OCI-M2 (cell line): ENCODE measurements at regions not wholly inside any gene's neighbourhood (a gene's known extent, or its start where the extent isn't known, plus 50 kb on each side); places are given as distances from the start of the nearest gene placed in this dataset.
"Not testable (repeated sequence)": the region's sequence is repeated elsewhere in the genome, so short reads cannot be mapped to it uniquely, and the experiment has no call there.

Experiments
- DNase-seq: peaks from one replicate; lab custom pipeline; 2025; ENCODE audit not compliant: unreplicated experiment; lab: John Stamatoyannopoulos, UW

DNA sequence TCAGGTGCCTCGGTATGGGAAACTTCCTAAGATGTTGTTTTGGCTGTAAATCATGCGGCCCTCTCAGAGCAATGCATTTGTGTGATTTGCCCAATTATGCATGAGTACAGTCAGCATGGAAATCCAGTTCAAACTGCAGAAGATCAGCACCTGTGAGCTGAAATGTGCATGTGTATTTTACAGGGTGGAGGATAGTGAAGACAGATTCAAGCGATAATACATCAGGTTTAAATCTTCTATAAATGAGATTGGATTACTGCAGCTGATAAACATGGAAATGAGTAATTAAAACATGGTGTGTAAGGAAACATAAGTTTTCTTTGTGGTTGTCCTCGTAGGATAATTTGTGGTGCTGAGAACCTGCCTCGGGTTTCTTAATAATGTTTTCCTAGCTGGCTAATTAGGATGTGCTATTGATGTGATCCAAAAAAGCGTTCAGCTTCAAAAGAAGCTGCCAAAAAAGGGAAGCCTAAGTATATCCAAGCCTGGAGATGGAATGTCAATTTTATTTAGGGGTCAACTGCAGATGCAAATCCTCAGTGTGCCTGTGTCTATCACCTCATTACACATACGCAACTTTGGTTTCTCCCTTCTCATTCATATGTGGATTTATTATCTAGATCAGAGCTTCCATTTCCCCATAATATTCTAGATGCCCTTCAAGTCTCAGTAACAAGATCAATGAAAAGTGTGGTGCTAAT lies 117.1 kb upstream of the CCDC28A start:
- no peak for DNase-seq

DNA sequence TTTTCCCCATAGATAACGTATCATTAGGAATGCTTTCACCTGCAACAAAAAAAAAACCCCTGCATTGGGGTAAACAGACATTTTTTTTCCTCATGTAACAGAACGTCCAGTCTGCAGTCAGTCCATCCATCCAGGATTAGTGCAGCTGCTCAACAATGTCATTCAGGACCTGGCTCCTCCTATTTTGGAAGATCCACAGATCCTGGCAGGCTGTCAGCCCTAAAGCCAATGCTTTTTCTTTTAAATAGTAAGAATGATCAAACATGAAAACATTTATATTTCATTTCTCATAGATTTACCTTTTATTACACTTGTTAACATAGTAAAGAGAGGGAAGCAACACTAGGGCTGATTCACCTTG lies 116.5 kb upstream of the CCDC28A start:
- DNase-seq: no peak

DNA sequence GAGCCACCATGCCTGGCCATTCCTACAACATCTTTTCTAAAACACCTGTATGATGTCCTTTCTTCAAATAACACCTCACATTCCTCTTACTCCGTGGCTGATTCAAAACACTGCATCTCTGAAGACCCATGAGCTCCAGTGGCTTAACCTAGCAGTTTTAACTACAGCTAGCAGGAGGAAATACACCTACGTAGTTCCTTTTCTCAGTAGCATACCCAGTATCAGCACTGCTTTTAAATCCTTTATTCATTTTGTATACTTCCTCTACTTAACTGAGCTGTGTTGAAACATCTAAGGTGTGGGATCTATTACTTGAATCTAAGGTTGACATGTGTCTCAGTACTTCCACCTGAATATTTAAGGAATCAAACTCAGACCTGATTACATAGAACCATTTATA lies 113.6 kb upstream of the CCDC28A start:
- no peak for DNase-seq

DNA sequence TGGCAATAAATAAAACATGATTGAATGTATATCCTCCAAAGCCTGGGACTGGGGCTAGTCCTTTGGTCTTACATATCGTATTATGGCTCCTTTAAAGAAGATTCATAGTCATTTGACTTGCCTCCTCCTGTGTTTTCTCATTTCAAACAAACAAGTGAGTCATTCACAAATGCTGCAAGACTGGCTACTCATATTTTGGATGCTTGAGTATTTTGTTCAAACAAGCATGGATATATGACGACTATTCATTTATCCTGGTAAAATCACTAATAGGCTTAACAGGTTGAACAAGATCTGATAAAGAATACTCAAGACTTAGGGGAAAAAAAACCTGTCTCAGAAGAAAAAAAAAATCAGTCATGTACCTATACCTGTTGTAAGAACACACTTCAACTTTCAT lies 111.1 kb upstream of the CCDC28A start:
- DNase-seq: no peak

DNA sequence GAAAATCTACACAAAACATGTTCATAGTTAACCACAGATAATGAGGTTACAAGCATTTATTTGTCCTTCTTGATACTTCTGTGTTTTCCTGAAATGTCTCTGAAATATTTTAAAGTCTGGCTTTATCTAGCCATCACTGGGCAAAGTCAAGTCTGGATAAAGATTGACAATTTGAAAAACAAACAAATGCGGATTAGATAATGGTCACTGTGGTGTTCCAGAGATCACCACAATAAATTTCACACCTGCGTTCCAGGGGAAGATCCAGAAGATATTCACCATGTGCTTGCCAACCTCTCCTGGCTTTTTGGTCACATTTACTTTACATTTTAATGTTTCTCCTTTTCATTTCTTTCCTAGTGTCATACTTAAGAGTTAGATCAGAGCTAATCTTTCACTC lies 109.7 kb upstream of the CCDC28A start:
- DNase-seq: no peak

DNA sequence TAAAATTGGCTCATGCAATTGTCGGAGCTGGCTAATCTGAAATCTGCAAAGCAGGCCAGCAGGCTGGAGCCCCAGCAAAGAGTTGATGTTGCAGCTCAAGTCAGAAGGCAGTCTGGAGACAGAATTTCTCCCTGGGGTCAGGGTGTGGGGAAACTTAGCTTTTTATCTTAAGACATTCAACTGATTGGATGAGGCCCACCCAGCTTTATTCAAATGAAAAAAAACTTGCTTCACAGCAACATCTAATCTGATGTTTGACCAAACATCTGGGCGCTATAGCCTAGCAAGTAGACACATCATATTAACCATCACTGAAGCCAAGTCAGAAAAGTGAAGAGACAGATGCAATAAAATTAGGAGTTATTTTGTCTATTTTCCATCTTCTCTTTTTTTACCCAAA lies 108.8 kb upstream of the CCDC28A start:
- no peak for DNase-seq

DNA sequence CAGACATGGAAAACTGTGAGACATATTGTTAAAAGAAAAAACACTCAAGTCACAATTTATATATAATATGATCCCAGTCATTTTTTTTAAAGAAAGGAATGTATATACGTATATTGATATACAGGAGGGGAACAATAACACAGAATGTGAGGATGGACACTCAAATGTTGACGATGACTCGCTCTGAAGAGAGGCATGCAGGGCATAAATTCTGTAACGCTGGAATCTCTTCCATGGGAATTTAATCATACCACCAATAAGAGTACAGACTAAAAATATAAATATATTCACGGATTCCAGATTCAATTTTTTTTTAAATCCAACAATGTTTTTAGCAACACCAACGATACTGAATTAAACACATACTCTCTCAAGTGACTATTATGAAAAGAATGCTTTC lies 106.9 kb upstream of the CCDC28A start:
- DNase-seq: no peak

DNA sequence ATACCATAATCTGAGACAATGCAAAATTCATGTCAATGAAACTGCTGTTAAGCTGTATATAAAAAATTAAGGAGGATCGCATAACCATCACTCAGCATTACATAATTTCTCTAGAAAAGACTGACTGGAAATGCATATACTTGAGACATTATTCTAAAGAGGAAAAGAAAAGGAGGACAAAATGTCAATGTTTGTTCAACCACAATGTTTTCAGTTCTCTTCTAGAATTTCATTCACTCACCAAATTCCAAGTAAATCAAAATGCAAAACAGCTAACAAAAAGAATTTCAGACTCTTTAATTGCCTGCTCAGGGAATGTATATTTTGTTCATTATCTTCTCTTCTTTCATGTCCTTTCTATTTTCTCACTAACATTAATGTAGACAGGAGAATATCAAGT lies 106.2 kb upstream of the CCDC28A start:
- DNase-seq: no peak

DNA sequence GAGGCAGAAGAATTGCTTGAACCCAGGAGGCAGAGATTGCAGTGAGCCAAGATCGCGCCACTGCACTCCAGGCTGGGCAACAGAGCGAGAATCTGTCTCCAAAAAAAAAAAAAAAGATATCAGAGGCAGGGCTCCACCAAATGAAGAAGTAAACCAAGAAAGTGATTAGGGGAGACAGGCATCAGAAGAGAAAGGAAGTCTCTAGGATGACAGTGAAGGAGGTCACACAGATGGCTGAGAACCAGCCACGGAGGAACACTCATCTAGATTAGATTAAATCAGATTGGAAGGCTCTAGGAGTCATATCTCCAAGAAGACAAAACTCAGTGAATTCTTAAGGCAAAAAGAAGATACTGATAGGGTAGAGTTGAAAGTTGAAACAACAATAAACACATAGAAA lies 102.2 kb upstream of the CCDC28A start:
- no peak for DNase-seq

DNA sequence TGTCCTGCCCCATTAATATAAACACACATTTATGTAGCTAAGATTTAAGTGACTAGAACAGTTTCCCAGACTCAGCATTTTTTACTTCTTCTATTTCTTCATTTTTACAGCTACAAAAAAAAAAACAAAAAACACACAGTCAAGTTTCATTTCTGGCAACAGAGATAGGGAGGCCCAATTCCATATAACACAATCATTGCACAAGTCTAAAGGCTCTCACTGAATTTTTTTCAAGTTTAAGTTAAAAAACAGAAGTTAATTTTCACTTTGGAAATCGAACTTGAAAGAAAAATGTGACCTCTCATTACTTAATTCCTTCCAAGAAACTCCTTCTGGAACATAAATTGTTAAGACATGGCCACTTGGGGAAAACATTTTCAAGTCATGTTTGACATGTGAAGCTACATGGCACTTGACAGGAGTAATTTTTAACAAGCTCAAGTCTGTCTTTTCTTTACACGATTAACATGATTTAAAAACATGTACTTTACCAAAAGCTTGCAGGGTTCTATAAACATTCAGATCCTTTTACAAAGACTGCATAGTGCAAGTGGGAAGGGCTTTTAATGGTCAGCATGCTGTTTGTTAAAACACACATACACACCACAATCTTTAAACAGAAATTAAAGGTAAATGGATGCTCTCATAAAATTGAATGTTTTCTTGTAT lies 100.1 kb upstream of the CCDC28A start:
- DNase-seq: no peak

DNA sequence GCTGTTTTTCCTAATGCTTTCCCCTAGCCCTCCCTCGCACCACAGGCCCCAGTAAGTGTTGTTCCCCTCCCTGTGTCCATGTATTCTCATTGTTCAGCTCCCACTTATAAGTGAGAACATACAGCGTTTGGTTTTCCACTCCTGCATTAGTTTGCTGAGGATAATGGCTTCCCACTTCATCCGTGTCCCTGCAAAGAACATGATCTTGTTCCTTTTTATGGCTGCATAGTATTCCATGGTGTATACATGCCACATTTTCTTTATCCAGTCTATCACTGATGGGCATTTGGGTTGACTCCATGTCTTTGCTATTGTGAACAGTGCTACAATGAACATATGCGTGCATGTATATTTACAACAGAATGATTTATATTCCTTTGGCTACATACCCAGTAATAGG lies 99.1 kb upstream of the CCDC28A start:
- DNase-seq: not testable (repeated sequence)

DNA sequence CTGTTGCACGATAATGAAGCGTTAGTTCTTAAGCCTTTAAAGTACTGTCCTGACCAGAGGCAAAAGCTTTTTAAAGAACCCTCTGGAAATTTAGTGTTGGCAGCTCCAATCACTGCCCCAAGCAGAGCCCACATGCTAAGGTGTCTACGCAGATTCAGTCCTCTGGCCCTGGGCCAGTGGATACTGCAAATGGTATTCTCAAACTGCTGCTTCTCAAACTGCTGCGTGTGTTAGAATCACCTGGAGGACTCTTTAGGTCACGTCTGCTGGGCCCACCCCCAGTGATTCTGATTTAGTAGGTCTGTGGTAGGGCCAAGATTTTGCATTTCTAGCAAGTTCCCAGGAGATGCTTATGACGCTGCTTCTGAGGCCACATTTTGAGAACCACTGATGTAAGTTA lies 96.0 kb upstream of the CCDC28A start:
- no peak for DNase-seq

DNA sequence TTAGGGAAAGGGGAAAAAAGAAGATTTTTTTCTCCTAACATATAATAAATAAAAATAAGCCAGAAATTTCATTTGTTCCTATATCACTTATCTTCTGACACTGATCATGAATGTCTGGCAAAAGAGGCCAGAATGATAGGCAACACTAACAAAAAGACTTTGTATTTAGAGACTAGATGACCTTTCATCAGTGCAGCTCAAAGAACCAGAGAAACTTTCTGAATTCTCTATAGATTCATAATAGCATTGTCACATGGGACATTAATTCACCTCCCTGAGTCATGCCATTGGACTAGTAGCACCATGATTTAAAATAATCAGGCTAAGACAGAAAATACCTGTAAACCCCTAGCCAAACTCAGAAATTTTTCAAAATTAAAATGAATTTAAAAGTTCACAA lies 95.4 kb upstream of the CCDC28A start:
- DNase-seq: no peak

DNA sequence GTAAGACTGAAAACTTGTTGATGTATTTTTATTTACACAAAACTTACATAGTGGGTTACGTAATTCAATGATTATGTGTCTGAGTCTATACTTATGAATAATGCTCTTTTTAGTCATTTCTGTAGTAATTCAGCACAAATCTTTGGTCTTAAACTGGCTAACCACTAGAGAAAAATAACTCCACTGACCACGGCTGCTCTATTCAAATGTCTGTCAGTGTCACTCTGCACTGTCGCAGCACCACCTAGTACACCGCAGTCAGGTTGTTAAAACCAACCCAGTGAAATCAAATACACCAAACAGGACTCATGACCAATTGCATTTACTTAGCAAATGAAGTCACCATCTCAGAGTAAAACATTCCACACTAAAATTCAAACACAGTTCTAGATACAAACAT lies 93.5 kb upstream of the CCDC28A start:
- DNase-seq: no peak

DNA sequence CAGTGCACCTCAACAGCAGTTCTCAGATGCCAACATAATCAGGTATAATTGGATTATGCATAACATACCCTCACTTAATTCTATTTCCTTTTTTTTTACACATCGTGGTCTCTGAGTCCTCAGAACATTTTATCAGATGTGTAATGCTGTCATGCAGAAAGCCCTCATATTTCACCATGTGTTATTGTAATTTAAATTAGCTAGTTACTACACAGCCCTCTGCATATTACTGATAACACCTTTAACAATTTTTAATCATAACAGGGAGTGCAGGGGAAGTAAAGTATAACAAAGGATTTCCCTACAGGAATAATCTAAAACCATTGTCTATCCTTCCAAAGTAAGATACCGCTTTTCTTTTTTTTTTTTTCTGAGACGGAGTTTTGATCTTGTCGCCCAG lies 91.9 kb upstream of the CCDC28A start:
- DNase-seq: no peak

DNA sequence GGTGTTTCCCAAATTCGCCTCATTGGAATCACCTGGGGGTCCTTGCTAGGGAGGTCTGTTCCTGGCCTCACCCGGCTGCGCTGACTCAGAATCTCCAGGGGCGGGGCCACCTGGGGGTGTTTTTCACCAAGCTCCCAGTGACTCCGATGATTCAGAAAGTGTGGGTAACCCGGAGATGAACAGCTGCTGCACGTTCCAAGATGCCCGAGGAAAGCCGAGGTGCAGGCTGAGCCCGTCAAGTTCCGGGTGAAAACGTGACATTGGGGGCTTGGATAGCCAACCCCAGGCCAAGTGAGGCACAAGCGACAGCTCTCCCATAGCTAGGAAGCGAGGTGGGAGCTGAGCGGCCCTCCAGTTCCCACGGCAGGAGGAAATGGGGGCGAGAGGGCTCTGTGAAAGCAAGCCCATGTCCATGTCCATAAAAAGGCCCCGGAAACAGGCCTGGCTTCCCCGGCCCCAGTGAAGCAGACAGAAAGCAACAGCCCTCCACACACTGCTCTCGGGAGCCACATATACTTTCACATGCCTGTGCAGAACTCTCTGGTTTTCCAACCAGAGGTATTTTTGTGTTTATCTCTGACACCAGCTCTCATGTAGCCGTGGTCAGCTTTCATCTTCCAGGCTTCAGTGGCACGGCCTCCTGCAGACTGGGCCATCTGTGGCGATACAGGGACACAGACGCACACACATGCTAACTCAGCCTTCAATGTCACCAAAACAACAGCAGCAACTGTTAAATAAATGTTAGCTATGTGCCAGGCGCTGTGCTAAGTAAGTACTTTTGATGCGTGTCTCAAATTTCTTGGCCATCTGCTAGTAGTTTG lies 90.7 kb upstream of the CCDC28A start:
- DNase-seq: no peak

DNA sequence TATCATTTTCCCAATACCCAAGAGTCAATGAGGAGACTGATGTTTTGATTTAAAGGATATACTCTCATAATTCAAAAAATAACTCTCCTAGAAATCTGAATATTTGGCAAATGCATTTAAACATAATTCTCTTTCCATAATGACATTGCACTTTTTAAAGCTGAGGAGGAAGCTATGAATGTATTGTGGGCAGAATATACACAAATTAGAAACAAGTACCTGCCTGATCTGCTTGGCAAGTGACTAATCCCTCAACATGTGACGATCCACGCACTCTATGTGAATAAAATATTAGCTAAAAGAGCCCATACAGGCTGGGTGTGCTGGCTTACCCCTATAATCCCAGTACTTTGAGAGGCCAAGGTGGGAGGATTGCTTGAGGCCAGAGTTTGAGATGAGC lies 88.3 kb upstream of the CCDC28A start:
- no peak for DNase-seq

DNA sequence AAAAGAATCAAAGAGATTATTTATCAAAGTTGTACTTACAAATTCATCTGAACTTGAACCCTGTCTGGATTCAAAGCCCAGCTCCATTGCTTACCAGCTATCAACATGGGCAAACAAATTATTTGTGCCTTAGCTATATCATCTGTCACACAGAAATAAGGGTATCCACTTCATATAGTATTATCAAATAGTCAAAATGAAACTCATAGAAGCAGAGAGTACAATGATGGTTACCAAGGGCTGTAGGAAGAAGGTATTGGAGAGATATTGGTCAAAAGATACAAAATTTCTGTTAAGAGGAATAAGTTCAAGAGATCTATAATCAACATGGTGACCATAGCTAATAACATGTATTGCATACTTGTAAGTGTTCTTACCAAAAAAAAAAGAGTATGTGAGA lies 87.8 kb upstream of the CCDC28A start:
- no peak for DNase-seq

DNA sequence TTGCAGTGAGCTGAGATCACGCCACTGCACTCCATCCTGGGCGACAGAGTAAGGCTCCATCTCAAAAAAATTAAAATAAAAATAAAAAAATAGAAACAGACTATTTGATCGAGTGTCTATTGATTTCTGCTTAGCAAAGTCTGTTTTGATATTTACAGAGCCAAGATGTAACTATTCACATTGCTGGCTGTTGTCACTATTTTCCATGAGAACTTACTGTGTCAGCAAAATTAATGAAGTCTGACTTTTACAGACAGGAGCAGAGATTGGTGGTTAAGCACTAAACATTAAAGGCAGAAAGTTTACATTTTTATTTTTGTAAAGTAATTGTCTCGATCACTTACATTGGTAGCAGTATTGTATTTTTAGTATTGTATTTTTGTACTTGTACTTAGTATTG lies 85.0 kb upstream of the CCDC28A start:
- DNase-seq: no peak

DNA sequence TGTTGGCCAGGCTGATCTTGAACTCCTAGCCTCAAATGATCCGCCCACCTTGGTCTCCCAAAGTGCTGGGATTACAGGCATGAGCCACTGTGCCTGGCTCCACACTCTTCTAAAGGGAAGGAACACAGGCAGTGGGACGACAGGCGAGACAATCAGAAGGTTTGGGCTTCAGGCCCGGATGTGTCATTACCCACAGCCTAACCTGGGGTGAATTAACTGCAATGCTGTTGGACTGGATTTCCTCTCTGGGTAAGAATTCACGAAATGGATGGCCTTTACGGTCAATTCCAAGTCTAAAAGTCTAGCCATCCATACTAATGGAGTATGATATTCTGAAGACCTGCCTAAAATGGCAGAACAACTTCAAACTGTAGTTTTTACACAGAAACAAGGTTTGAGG lies 83.7 kb upstream of the CCDC28A start:
- DNase-seq: no peak

DNA sequence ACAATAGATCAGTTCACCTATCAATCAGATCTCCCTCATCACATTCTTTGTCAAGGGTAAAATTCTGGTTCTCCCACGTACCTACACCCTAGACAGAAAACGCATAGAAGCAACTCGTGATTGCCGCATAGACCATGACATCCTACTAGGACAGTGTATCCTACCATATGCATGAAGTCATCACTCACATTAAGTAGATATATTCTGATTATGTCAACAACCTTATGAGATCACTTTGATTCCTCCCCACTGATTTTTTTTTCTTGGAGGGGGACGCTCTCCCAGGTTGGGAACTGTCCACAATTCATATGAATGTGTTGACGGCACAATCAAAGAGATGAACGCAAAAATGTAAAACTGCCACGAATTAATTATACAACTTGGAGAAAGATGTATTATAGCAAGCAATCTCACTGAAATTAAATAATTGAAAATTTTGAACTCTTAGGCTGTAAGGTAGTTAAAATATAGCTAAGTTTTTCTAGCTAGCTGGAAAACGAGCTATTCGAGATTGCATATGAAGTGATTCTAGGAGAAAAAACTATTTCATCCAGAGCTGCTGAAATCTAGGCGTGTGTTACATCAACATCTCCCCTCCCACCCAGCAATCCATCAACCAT lies 82.5 kb upstream of the CCDC28A start:
- no peak for DNase-seq

DNA sequence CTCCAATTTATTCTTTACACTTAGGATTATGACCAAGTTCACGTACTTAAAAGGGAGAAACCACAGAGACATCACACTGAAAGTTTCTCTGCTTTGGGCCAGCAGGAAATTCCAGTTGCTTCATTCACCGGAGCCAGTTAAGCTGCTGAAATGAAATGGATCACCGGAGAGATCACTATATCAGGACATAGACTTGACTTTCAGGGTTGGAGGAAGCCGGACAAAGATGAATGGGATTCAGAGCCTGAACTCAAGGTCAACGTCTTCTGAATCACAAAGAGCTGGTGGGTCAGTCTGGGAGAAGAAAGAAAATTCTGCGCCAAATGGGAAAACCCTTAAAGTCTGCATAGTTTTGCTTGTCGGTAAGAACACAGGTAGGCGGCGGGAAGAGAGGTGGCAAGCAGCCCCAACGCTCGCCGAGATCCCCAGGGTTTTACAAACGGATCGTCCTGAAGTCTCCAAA lies 81.9 kb upstream of the CCDC28A start:
- DNase-seq: no peak
